MM.1S (cell line): ENCODE measurements at regions not wholly inside any gene's neighbourhood (a gene's known extent, or its start where the extent isn't known, plus 50 kb on each side); places are given as distances from the start of the nearest gene placed in this dataset.
"Not testable (repeated sequence)": the region's sequence is repeated elsewhere in the genome, so short reads cannot be mapped to it uniquely, and the experiment has no call there.

Experiments
- EZH2 ChIP-seq: fragments of 300-600 bp; sonication (generic); optimal IDR thresholded peaks from 2 replicates; pipeline ENCODE3; 2017; ENCODE audit warnings: low read depth, mild to moderate bottlenecking, antibody characterized with exemption, low read length, mixed read lengths
- TF ChIP-seq, protein P1 (sequence below): fragments of 300-600 bp; sonication (generic); IDR thresholded peaks from 2 replicates; pipeline ENCODE4 v1.5.1; 2016; ENCODE audit warnings: antibody characterized with exemption, low read length, mixed read lengths

DNA sequence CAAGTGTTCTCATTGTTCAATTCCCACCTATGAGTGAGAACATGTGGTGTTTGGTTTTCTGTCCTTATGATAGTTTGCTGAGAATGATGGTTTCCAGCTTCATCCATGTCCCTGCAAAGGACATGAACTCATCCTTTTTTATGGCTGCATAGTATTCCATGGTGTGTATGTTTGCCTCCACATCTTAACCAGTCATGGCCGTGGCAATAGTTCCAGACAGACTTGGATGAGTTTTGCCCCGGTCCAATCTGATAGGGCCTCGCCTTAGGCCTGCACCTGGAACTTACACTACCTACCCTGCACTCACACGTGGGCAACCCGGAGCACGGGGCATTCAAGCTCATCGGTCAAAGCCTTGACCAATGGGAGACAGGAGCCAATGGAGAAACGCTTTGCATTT lies 197.0 kb downstream of the BARX2 start:
- TF ChIP-seq, protein P1, sequence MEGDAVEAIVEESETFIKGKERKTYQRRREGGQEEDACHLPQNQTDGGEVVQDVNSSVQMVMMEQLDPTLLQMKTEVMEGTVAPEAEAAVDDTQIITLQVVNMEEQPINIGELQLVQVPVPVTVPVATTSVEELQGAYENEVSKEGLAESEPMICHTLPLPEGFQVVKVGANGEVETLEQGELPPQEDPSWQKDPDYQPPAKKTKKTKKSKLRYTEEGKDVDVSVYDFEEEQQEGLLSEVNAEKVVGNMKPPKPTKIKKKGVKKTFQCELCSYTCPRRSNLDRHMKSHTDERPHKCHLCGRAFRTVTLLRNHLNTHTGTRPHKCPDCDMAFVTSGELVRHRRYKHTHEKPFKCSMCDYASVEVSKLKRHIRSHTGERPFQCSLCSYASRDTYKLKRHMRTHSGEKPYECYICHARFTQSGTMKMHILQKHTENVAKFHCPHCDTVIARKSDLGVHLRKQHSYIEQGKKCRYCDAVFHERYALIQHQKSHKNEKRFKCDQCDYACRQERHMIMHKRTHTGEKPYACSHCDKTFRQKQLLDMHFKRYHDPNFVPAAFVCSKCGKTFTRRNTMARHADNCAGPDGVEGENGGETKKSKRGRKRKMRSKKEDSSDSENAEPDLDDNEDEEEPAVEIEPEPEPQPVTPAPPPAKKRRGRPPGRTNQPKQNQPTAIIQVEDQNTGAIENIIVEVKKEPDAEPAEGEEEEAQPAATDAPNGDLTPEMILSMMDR: not testable (repeated sequence)
- not testable (repeated sequence) for TF ChIP-seq EZH2
